ENCODE measurements at regions not wholly inside any gene's neighbourhood (a gene's known extent, or its start where the extent isn't known, plus 50 kb on each side); places are given as distances from the start of the nearest gene placed in this dataset.
A peak's percentile ranks its signal among the peaks of the same experiment; 100 is the strongest.
"Not testable (repeated sequence)": the region's sequence is repeated elsewhere in the genome, so short reads cannot be mapped to it uniquely, and the experiment has no call there.

DNA sequence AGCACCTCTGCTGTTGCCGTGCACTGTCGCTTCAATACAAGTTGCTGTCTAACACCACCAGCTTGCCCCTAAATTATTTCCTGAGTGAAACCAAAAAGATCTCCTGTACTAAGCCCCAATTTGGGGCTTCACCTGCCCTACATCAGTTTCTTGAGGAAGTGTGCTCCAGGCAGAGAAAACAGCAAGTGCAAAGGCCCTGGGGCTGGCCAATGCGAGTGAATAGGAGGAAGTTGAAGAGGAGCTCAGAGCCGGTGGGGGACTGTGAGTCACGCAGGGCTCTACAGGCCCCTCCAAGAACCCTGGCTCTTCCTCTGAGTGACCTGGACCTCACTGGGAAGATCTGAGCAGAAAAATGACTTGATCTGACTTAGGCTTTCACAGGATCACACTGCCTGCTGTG is 117.2 kb downstream of the IPO8 start:
- no peak for DNase-seq (ENCODE audit: low spot score)

DNA sequence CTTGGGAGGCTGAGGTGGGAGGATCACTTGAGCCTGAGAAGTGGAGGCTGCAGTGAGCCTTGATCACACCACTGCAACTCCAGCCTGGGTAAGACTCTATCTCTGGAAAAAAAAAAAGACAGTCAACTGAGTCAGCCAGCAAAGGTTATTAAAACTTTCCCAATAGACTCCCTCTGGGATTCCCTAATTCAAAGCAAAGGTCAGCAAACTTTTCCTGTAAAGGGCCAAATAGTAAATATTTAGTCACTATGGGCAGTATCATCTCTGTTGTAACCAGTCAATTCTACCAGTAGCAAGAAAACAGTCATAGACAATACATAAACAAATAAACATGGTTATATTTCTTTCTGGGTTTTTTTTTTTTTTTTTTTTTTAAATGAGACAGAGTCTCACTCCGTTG is 122.5 kb downstream of the IPO8 start:
- DNase-seq (ENCODE audit: low spot score): no peak

DNA sequence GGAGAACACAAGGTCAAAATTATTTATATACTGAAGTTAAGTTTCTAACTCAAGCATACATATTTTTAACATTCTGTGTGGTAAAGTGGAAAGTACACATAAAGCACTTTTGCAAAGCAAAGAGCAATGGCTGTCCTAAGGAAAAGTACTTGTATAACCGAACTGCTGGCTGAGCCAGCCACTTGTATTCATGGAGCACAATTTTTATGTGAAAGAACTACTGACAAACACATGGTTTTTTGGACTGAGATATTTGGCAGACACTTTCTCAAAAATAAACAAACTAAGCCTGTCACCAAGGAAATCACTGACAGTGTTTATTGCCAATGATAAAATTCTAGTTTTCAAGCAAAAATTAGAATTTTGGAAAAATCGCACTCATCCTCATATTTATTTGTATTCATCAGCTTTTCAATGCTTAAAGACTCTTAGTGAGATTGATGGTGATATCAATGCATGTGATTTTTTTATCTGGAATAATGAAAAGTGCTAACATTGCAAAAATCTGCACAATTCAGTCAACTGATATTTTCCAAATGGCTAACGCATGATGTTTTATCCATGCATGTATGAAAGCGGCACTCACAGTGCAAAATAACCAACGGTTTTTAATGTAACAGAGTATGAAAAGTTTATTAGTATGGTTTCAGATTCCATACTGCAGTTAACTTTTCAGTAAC is 125.3 kb downstream of the IPO8 start:
- DNase-seq (ENCODE audit: low spot score): peak; percentile 8

DNA sequence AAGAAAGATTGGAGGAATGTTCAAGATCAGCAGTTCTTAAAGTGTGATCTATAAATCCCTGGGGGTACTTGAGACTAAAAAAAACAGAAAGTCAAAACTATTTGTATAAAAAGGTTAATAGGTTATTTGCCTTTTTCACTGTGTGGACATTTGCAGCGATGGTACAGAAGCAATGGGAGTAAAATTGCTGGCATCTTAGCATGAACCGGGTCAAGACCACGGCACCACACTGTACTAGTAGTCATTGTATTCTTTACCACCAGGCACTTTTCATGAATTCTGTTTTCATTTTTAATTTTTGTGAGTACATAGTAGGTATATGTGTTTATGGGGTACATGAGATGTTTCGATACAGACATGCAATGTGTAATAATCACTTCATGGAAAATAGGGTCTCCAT is 126.2 kb downstream of the IPO8 start:
- no peak for DNase-seq (ENCODE audit: low spot score)

DNA sequence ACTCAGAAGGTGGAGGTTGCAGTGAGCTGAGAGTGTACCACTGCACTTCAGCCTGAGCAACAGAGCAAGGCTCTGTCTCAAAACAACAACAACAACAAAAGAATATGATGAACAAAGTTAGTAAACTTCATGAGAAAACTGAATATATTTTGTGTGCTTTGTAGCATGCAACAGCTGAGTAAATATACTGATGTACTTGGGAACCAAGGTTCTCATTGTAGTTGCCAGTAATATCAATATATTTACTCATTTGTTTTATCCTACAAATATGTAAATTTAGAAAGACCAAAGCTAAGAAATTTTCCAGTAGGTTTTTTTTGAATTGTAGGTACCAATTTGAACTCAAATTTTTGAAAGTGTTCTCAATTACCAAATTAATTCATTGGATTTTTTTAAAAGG is 127.2 kb downstream of the IPO8 start:
- no peak for DNase-seq (ENCODE audit: low spot score)

DNA sequence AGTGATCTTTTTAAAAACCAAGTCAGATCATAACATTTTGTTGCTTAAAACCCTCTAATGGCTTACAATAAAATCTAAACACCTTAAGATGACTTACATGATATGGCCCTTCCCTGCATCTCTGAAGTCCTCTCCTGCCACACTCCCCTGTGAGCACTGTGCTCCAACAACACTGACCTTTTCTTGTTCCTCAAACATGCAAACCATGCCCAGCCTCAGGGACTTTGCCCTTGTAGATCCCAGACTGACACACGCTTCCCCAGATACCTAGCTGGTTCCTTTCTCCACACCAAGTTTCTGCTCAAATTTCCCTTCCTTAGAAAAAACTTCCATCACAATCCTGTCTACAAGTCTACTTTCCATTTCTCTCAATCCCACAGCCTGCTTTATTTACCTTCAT is 128.6 kb downstream of the IPO8 start:
- no peak for DNase-seq (ENCODE audit: low spot score)

DNA sequence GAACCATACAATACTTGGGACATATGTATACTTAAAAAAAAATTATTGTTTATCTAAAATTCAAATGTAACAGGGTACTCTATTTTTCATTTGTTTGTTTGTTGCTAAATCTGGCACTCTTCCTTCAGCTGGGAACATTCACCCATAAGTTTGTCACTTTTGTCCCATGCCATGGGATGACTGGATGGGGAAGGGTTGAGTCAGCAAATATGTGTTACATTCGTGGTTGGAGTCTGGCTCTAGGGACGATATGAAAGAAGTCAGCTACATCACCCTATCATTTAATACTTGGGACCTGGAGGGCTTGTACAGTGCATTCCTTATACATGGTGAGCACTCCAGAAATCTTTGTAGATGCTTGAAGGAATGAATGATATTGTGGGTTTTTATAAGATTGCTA is 131.3 kb downstream of the IPO8 start:
- no peak for DNase-seq (ENCODE audit: low spot score)

DNA sequence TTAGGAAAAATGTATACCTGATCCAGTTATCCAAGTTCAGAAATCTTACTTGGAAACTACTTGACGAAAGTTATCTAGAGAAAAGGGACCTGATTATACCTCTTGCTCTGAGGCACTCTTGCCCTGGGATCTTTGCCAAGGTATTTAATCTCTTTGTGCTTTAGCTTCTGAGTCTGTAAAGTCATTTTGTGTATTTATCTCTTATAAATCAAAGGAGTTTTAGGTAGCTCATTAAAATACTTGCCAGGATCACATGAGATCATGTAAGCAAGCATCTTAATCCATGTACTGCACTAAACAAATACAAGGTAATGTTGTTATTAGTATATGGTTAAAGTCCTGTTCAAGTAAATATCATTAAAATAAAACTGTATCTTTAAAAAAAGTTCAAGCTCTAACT is 147.5 kb downstream of the IPO8 start:
- DNase-seq (ENCODE audit: low spot score): no peak

DNA sequence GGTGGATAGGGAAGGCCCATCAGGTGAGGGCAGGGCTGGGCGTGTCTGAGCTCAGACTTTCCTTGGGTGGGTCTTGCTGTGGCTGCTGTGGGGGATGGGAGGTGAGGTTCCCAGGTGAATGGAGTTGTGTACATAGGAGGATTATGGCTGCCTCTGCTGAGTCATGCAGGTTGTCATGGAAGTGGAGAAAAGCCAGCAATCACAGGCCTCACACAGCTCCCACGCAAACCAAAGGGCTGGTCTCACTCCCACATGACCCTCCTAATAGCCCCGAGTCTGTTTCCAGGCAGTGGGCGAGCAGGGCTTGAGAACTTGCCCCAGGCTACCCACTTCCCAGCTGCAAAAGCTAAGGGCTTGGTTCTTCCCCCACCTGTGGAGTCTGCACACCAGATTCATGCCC is 149.5 kb downstream of the IPO8 start:
- DNase-seq (ENCODE audit: low spot score): no peak

DNA sequence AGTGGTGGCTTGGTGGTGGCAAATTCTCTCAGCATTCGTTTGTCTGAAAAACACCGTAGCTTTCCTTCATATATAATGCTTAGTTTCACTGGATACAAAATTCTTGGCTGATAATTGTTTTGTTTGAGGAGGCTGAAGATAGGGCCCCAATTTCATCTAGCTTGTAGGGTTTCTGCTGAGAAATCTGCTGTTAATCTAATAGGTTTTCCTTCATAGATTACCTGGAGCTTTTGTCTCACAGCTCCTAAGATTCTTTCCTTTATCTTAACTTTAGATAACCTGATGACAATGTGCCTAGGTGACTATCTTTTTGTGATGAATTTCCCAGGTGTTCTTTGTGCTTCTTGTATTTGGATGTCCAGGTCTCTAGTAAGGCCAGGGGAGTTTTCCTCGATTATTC is 151.0 kb downstream of the IPO8 start:
- DNase-seq (ENCODE audit: low spot score): not testable (repeated sequence)

DNA sequence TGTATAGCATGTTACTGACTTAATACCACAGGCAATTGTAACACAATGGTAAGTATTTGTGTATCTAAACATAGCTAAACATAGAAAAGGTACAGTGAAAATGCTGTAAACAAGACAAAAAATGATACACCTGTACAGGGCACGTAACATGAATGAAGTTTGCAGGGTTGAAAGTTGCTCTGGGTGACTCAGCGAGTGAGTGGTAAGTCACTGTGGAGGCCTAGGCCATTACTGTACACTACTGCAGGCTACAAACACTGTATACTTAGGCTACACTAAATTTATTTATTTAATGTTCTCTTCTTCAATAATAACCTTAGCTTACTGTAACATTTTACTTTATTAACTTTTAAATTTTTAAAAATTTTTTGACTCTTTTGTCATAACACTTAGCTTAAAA is 158.4 kb downstream of the IPO8 start:
- no peak for DNase-seq (ENCODE audit: low spot score)

DNA sequence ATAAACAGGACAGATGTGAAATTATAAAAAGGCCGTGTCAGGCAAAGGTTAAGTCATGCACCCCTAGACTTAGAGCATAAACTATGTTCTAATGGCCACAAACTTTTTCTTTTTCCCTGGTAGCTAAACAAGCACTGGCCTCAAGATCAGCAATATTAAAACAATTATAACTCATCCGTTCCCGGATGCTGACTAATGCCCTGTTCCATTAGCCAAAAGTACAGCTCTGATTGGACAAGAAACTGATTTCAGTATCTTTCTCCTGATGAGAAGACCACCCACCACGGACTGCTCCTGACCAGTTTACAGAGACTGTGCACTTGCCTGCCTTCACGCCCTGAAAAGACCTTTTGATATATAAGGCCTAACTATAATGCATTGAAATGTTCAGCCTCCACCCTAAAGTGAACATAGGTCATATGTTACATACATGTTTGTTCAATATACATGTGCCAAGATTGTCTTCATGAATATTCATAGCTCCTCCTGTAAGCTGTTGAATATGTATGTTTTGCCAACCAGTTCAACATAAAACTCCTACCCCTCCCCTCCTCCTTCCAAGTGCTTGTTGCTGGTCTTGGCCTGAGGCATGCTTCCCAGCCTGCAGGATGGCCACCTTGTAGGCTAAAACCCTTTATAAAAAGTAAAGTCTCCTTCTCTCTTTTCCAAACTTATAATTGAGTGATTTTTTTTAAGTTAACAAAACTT is 162.0 kb downstream of the IPO8 start:
- no peak for DNase-seq (ENCODE audit: low spot score)

DNA sequence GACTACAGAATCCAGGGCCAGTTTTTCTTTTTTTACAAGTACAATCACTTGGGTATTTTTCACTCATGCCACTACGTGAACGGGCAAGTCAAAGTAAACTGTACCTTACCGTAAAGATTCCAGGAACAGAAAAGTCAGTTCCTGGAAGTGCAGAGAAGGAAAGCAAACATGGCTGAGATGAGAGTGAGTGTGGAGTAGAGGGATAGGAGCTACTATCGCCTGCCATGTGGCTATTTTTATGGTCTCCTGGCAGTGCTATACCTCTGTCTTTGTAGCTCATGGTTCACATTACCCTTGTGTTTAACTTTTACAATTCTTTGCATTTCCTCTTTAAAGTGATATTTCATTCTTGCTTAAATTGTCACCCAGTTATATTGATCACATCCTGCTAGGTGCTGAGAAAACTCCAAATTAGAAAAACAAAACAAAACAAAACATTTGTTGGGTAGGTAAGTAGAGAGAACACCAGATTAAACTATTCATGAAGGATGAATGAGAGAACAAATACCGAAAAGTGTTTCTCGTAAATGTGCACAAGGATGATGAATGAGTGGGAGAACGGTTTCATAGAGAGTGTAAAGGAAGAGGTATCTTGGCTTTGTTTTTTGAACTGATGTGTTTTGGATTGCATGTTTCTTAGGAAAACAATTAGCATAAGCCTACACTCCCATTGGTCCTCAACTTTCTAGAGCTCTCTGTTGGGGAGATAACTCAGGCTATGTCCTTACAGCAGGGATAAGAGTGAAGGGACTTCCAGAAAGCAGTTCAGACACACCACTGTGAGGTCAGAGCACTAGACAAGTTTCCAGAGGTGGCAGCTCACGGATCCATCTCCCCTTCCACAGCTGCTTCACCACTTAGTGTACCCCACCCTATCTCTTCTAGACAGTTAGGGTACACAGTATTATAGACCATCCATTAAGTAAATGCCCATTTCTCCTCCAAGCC is 163.7 kb downstream of the IPO8 start:
- DNase-seq (ENCODE audit: low spot score): no peak

DNA sequence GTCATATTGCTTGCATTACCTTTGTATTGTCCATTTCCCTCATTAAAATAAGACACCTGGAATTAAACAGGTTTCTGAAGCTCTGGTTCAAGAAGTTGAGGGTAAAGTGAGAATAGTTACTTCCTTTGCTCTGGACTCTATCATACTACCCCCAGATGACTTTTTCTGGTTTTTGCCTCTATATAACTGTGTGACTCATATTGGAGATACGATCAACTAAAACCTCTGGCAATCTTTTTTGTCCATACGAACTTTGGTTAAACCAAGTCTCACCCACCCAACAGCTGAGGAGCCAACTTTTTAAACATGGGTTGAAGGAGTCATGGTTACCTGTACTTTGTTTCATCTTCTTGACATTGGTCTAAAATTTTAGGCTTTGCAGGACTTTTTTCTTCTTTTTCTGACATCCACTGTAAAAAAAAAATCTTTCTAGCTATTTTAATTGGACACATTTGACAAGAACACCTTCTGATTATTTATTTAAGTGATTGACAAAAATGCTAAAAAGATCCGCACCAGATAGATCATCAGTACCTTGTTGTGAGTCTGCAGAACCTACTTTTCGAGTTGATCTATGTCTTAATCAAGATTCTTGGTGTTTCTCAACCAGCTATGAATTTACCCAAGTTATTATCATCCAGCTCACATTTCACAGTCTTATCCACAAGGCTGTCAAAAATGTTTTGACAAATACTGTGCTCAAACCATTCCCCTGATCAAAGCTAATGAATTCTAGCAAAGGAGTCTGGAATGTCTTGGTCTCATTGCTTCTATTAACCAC is 166.0 kb downstream of the IPO8 start:
- no peak for DNase-seq (ENCODE audit: low spot score)

DNA sequence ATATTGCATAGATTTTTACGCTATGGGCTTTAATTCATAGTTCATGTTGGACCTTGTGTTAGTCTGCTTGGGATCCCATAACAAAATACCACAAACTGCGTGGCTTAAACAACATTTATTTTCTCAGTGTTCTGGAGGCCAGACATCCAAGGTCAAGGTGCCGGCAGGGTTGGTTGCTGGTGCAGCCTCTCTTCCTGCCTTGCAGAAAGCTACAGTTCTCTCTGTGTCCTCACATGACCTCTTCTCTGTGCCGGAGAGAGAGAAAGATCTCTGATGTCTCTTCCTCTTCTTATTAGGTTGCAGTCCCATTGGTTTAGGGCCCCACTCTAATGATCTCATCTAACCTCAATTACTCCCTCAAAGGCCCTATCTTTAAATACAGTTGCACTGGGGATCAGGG is 170.5 kb downstream of the IPO8 start:
- DNase-seq (ENCODE audit: low spot score): no peak

DNA sequence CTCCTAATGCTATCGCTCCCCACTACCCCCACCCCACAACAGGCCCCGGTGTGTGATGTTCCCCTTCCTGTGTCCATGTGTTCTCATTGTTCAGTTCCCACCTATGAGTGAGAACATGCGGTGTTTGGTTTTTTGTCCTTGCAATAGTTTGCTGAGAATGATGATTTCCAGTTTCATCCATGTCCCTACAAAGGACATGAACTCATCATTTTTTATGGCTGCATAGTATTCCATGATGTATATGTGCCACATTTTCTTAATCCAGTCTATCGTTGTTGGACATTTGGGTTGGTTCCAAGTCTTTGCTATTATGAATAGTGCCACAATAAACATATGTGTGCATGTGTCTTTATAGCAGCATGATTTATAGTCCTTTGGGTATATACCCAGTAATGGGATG is 175.4 kb downstream of the IPO8 start:
- DNase-seq (ENCODE audit: low spot score): not testable (repeated sequence)

DNA sequence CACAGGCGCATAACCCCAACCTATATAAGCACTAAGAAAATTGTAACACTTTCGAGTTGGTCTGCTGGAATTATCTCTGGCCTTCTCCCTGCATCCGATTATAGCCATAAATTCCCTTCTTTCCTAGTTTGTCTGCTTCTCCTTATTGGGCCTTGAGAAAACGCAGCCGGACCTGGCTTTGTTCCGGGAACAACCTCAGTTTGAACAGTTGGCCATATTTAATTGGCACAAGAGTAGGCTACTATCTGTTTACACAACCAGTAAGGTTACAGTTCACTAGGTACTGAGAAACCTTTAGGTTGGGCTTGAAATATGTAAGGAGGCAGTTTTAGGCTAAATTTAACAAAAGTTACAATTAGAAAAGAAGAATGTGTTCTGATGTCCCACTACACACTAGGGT is 176.1 kb downstream of the IPO8 start:
- no peak for DNase-seq (ENCODE audit: low spot score)

DNA sequence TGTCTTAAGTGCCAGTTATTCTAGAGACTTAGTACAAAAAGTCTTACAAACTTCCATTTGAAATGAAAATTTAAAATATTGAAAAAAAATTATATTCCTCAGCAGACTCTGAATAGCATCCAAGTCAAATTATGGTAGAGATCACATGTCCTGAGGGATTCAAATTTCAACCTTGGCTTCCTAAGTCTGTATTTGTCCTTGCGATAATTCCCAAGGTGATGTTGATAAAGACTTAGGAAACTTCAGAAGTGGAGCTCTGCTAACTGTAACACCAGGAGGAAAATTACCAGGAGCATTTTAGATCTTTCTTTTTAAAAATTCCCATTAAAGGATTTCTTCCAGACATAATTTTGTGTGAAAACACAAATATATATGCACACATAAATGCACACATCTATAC is 178.3 kb downstream of the IPO8 start:
- no peak for DNase-seq (ENCODE audit: low spot score)

DNA sequence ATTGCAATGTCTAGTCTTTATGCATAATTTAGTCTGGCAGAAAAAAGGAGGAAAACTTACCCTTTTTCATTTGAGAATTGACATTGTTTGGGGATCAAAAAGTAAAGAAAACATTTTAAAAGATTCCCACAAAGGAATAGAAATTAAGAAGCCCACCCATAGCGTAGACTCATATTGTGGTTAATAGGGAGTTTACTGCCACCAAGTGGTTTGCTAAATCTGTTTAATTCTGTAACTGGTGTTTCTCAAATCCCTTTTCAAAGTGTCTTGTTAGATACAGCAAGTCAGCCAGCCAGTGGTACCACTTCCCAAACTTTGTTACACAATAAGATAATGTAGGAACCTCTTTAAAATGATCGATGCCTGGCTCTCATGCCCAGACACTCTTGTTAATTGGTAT is 180.3 kb downstream of the IPO8 start:
- peak; percentile 25 for DNase-seq (ENCODE audit: low spot score)

DNA sequence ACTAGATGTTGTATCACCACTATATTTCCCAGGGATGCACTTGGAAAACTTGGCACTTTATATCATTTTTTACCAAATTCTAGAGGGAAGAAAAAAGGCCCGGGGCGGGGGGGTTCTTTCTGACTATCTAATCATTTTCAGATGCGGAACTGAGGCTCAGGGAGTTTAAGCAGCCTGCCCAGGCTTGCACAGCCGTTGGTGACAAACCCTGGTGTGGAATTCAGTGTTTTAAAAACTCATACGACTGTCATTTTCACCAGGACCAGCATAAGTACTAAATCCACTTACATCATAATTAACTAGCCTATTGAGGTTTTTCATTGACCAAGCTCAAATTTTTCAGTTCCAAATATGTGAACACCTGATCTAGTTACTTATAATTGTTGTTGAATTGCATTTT is 181.0 kb downstream of the IPO8 start:
- DNase-seq (ENCODE audit: low spot score): no peak

DNA sequence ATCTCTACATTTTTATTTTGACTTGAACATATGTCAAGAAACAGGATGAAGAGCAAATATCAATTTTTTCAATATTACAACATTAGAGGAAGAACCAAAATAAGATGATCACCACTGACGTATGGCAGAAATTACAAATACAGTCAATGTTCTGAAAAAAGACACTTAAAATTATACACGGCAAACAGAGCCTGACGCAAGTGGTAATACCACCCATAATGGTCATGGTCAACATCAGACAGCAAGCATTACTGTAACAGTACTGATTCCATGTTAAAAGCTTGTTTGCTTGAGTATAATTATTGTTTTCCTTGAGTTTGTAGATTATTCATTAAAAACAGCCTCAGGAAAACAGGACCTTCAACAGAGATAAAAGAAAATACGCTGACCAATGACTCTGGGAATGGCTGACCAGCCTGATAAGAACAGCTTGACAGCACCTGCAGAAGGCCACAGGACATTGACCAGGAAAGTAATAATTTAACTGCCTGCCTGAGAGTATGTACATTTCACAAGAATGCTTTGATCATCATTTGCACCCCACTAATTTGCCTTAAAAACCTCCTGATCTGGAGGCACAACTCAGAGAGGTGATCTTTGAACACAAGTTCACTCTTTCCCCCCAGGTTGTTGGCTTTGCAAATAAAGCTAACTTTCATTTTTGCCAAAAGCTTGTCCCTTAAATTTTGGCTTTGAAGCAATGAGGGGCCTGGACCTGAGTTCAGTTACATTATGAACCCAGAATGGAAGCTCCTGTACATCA is 187.3 kb downstream of the IPO8 start:
- DNase-seq (ENCODE audit: low spot score): no peak
